H1 (cell line): ENCODE measurements at regions not wholly inside any gene's neighbourhood (a gene's known extent, or its start where the extent isn't known, plus 50 kb on each side); places are given as distances from the start of the nearest gene placed in this dataset.

Experiments used
- BRCA1 ChIP-seq: IDR thresholded peaks from 2 replicates; pipeline ENCODE4 v1.6.1; 2012; ENCODE audit warnings: low read depth, low read length, improper control_type of control experiment
- TAF1 ChIP-seq: IDR thresholded peaks from 2 replicates; pipeline ENCODE4 v1.6.1; 2011; ENCODE audit warnings: mild to moderate bottlenecking, low read depth, low read length

DNA sequence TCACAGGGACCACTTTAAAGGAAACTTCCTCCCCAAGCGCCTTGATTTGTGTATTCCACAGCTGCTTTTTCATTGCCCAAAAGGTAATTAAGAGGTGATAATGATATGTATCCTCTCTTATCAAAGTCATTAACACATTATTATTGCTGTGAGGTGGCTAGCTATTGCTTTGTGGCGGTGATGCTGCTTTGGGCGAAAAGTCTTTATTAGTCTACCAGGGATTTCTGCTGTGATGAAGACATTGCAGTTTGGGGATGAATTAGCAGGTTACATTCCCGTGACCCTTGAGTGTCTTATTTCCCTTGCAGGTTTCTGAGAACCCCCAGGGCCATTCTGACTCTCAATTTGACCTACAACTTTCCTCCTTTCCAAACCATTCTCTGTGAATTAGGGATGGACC, 143.4 kb upstream of the SOX4 start:
- TF ChIP-seq TAF1 (no peak), BRCA1 (no peak)
